Embryonic facial prominence (tissue), 1 donor: ENCODE measurements at regions not wholly inside any gene's neighbourhood (a gene's known extent, or its start where the extent isn't known, plus 50 kb on each side); places are given as distances from the start of the nearest gene placed in this dataset.
"Not testable (repeated sequence)": the region's sequence is repeated elsewhere in the genome, so short reads cannot be mapped to it uniquely, and the experiment has no call there.

ENCODE experiments used
- DNase-seq: peaks from one replicate; pipeline ENCODE4 v3.0.0-alpha.2; 2016; ENCODE audit errors: extremely low spot score

DNA sequence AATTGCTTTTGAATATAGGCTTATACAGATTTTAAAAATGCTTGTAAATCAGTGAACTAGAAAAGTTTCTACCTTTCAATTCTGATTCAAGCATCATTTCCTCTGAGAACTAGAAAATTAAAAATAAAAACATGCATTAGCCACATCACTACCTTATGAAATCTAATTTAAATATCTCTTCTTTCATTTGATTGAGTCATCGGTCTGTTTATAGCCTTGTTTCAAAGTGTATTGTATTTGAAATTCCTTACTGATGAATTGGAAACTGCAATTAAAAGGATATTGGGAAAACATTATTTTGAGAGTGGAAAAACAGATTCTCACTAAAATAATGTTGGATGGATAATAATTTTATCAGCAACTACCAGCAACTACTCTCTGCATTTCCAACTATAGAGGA lies 717.7 kb upstream of the FAM98A start:
- no peak for DNase-seq

DNA sequence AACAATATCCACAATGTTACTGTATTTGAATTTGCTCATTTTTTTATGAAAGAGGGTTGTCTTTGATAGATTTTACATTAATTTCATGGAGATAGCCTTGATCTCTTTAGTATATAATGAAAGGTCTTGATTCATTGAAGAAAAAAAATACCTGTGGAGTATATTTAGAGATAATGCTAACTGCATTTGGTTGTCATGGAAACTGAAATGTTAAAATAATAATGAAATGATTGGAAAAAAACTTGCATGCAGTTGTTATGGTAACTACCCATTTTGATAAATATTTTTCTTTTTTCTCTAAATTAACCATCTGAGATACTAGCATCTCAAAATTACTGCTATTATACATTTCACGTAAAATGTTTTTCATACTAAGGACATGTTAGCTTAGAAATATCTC lies 712.7 kb upstream of the FAM98A start:
- DNase-seq: no peak

DNA sequence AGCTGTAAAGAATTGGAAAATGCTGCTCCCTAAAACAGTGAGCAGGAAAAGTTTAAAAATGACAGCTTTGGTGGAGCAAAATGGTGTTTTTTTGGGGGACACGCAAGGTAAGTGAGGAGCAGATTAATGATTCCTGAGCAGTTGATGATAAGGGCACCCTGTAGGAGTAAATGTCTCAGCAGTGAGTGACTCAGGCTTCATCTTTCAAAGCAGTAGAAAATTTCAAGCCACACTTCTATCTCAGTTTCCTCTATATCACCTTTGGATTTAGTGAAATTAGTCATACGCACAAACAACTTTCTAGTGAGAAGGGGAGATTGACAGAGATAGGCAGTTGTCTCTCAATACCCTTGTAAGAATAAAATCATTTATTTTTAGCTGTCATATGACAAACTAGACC lies 709.0 kb upstream of the FAM98A start:
- no peak for DNase-seq

DNA sequence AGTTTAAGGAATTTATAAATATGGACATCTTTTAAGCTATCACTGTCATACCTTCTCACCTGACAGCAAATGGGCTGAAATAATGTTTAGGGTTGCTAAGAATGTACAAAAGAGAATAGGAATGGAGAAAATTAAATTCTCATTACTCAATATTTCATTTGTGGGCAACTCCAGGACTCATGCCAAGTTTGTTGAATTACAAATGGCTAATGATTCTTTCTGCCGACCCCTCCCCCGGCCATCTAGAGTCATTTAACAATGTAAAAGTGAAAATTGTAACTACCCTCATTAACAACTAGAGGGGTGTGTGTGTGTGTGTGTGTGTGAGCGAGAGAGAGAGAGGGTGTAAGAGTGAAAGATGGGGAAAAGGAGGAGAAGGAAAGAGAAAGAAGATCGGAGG lies 708.5 kb upstream of the FAM98A start:
- DNase-seq: no peak

DNA sequence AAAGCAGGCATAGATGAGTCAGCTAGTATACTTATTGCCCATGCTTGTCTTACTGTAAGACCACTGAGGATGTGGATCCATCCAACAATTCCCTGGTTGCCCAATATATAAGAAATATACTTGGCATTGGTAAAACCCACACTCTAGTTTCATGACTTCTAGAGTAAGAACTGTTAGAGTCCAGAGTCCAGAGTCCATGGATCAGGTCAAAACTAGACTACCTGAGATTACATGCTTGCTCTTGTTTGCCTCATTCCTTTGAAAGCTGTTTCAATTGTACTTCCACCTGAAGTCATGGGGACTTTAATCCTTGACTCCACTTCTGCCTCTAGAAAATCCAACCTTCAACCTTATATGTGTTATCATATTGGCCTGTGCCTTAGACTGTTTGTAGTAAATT lies 707.6 kb upstream of the FAM98A start:
- no peak for DNase-seq

DNA sequence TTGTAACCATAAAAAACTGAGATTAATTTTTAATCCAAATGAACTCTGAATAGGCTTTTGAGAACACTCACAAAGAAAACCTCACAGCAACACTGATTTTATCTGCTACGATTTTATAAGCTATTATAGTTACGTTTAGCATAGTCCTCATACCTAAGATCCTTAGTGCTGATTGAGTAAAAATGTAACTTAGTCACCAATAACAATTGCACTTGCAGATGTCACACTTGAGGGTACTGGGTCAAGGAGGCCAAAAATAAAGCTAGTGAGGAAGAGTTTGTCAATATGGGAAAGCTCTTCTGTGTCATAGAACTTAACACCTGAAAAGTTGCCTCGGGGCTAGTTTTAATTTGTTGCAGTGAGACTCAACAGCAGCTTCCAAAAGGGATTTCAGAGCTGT lies 706.5 kb upstream of the FAM98A start:
- no peak for DNase-seq

DNA sequence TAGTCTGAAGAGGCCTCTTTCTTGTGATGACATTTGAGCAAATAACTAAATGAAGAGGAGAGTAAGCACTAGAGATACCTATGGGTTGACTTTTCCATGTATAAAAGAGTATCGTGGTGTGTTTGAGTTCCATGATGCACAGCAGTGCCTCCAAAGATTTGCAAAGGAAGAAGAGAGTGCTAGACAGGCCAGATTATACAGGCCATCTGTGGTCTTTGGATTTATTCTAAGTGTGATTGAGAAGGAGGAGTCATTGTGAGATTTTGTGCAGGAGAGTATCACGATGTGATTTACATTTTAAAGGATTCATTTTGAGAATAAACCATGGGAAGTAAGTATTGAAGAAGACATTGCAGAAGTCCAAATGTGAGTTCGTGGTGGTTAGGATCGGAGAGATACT lies 695.9 kb upstream of the FAM98A start:
- DNase-seq: no peak

DNA sequence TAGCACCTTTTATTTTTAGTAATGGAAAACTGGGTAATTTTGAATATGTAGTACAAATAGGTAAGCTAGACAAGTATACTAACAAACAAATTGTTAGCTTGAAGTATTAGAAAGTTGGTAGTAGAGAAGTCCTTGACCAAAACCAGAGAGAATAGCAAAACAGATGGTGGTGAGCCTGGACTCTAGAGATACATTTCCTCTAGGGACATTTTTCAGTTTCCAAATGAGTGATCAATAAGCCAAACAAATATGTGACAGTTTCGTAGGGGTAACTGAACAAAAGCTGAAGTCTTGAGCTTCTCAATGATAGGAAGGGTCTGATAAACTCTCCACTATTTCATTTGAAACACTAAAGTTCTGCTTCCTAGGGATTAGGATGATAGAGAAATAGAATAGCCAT lies 692.0 kb upstream of the FAM98A start:
- no peak for DNase-seq

DNA sequence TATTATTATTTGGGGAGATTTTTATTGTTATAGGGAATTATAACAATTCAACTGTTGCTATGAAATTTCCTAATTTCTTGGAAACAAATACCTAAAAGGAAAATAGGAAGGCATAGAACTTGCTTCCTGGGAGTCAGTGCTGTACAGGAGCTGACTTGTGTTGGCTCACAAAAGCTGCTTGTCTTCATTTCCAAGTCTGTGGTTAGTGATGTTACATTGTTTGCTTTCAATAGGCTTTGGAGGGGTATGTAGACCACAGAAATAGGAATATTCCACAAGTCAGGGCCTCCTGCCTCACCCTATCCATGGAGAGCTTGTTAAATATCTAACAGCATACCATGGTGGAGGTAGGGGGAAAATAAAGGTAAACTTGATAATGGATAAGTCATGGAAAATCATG lies 688.9 kb upstream of the FAM98A start:
- DNase-seq: no peak

DNA sequence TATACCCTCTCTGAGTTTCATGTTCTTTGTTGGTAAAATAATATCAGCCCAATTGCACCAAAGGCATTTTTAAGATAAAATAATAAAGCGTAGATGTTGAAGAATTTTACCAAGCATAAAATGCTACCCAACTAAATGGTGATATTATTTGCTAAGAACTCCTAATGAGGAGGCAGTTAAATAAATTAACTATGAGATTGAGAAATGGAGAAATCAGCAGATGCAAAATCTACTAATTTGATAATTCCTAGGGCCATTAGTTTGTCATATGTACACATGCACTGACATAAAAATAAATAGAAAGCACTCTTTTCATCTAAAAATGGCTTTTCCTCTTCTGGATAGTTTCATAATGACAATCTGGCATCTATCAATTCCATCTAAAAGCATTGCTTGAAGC lies 681.5 kb upstream of the FAM98A start:
- no peak for DNase-seq

DNA sequence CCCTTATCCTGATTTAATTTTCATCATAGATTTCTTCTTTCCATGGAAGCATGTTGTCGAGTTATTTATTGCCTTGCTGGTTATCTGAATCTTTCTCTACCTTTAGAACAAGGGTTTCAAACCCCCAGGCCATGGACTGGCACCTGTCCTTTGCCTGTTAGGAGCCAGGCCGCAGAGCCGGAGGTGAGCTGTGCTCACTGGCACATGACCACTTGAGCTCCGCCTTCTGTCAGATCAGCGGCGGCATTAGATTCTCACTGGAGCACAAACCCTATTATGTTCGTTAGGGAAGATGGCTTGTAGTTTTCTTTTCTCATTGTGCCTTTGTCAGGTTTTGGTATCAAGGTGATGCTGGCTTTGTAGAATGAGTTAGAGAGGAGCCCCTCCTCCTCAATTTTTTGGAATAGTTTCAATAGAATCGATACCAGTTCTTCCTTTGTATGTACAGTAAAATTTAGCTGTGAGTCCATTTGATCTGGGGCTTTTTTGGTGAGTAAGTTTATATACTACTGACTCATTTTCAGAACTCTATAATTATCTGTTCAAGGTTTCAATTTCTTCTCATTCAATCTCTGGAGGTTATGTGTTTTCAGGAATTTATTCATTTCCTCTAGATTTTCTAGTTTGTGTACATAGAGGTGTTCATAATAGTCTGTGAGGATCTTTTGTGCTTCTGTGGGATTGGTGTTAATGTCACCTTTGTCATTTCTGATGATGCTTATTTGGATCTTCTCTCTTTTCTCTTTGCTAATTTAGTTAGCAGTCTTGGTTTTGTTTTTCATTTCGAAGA lies 668.0 kb upstream of the FAM98A start:
- DNase-seq: no peak

DNA sequence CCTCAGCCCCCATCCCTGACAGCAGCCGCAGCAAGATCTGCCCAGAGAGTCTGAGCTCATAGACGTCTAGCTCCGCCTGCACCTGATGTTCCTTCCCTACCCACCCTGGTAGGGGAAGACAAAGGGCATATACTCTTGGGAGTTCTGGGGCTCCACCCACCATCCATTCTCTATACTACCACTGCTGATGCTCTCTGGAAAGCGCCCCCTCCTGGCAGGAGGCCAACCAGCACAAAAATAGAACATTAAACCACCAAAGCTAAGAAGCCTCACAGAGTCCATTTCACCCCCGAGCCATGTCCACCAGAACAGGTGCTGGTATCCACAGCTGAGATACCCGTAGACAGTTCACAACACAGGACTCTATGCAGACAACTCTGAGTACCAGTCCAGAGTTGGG lies 662.6 kb upstream of the FAM98A start:
- DNase-seq: no peak

DNA sequence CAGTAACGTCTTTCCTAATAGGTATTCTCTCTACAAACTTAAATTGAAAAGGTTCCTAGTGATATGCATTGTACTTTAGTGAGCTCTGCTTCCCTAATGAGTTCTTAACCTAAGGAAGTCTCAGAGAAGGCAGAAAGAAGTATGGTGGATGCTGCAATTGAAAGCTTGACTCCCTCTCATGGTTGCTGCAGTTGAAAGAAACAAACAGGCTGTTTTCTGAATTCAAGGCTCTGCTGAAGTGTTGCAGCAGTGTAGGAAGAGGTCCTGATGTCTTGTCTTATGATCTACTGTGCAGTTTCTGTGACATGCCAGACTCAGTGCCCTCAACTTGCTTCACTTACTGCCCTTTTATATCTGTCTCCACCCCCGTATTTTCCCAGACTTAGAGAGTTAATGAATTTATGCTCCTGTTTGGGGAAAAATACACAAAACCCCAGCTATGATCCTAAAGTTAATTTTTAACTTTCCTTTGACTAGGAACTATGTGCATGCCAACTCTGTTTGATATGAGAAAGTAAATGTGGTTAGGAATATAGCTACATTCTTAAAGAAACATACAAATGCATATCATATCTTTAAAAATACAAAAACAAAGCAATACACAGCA lies 655.3 kb upstream of the FAM98A start:
- DNase-seq: no peak

DNA sequence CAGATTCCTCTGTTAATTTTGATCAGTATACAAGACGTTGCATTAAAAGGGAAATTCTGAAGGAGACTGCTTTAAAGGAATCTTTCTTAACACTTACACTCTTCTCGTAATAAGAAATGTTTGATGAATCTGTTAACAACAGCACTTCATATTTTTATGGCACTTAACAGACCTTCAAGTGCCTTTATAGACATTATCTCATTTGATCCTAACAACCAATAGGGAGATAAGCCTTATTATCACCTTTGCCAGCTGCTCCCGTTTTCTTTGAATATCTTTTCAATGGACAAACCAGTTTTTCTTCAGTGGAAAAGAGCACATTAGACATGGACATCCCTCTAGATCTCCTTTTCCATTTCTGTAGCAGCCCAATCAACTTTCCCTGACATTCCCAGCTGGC lies 653.0 kb upstream of the FAM98A start:
- DNase-seq: no peak

DNA sequence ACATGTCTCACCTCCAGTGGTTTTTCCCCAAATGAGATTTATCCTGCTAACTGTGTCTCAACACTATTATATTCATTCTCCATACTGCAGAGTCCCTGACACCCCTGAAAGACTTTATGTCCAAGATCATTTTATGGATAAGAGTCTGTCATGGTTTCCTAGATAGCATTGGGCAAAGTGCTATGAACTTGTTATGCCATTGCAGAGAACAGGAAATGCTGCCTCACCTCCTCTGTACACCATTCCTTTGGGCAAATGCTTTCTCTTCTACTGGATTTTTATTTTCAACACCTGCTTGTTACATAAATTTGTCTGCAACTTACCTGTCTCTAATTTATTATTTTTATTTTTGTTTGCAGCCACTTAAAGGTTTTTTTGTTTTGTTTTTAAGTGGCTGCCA lies 652.5 kb upstream of the FAM98A start:
- DNase-seq: no peak

DNA sequence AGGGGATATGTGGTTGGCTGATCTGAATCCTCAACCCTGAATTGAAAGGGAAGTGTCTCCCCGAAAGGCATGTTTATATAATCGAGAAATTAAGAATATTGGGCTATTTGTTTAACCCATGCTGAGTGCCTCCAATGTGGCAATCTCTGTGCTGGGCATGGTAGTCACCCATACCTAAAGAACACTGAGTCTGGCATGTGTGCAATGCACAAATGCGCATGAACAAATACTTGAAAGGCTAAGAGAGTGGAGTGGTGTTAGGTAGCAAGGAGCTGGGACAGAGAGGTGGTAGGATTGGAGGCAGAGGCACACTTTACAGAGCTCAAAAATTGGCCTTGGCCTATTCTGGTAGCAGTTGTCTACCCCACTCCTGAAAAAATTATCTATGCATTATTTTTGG lies 645.1 kb upstream of the FAM98A start:
- no peak for DNase-seq

DNA sequence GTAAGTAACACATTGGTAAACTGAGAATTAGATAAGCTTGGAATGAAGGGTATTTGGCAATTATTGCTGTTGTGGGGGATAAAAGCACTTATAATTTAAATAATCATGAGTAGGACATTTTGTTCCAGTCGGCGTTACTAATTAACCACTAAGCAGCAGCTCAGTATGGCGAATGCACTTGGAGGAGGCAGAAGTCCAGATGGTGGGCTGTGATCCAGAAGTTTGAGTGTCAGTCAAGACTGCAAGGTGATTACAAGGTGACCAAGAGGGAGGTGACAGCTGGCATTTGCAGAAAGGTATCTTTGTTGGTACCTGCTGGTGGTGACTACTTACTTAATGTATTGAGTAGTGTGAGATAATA lies 643.6 kb upstream of the FAM98A start:
- DNase-seq: no peak

DNA sequence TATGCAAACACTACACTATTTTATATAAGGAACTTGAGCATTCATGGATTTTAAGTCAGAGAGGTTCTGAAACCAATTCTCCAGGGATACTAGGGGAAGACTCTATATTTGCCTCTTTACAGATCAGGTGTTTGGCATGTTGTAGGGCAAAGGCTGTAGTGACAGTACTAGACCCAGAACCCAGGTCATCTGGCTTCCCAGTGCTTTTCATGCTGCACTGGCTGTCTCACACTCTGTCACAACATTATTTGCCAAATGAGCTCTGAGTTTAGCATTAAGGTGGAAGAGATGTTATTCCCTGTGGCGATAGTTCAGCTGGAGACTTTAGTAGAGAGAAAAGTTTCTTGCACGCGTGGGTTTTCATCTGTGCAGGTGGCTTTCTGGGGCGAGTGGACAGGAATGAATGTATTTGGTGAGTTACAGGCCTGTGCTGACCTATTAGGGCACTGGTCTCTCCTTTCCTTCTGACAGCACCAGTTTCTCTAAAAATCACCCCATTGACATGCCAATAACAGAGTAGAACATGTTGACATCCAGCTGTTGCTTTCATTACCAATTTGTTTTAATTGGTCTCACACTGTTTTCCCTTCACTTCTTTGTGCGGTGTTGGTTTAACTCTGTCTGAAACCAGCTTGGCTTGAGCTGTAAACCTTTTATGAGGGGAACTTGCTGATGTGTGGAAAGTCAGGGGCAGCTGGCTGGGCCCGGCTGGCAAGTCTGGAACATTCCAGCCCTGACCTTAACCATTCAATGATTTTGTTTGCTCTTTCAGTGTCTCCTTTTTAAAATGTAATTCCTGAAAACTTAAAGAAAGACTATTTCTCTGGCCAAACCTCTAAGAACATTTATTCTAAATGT lies 643.0 kb upstream of the FAM98A start:
- no peak for DNase-seq

DNA sequence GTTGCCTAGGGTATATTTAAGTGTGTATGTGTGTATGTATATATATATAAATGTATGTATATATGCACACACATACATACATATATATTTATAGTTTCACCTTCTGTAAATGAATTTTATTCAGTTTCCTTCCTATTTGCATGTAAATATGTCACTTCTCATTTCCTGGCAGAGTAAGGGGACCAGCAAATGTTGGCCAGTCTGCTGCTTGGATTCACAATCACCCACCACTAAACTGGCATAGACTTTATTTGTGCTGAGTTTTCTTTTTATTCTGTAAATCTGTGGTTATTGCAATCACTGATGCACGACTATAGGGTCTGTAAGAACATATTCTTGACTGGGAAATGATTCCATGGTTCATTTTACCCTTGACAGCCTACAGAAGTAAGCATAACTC lies 640.4 kb upstream of the FAM98A start:
- DNase-seq: no peak

DNA sequence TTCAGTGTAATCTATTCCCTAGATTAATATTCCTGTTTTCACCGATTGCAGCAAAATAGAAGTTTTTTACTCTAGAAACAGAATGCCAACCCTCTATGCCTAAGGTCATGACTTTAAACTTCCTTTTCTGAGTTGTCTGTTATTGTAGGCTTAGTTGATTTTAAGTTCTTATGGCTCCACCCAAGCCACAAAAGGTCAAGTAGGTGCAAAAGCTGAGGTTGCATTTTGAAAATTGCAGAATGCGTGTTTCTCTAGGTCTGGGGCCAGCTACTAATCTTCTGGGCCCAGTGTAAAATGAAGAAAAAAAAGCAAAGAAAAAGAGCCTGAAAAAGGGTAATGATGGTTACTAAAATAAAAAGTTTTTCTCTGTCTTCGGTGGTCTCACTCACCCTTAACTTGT lies 635.7 kb upstream of the FAM98A start:
- no peak for DNase-seq

DNA sequence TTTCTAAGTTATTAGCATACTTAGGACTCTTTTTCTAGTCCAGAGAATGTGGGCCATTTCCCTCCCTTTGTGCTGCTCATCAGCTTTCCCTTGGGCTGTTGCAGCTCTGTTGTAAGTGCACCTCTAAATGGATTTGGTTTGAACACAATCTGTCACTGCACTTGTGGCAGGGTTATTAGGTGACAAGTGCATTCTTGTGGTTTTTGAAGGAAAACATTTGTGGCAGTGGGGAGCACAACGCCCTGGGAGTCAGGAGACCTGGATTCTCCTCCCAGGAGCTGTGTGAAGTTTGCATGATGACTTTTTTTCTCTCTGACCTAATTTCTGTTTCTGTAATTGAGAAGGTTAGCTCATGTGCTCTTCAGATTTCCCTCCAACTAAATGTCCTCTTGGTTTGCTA lies 630.9 kb upstream of the FAM98A start:
- no peak for DNase-seq

DNA sequence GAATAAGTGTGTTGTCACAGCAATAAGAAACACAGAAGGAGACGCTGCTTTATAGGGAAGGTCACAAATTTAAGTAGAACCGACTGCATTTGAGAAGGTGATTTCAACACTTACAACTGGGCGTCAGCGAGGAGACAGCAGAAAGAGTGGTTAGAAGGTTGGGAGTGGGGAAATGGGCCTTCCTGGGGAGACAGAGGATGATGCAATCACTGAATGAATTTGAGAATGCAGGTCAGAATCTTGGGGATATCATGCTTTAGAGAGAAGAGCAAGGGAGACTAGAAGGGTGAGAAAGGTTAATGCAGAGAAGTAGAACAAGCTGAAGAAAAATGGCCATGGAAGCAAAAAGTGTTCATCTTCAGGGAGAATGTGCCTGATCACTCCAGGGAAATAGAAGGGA lies 616.1 kb upstream of the FAM98A start:
- DNase-seq: no peak

DNA sequence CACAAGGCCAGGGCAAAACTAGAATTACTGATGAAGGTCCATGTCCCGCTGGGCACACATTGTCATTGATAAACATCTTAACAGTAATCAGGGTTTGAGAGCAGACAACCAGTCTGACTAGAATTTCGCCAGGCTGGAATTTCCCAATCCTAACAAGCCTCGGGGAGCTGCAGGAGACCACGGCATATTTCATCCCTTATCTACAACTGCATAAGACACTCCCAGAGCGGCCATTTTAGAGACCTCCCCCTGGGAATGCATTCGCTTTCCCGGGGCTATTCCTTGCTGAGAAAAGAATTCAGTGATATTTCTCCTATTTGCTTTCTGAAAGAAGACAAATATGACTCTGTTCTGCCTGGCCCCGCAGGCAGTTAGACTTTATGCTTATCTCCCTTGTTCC lies 611.3 kb upstream of the FAM98A start:
- not testable (repeated sequence) for DNase-seq
